ENCODE measurements at regions not wholly inside any gene's neighbourhood (a gene's known extent, or its start where the extent isn't known, plus 50 kb on each side); places are given as distances from the start of the nearest gene placed in this dataset.

- Histone ChIP-seq H2BK20ac (ENCODE audit: low read depth, low read length) (no peak overlapping the region), H3K9me3 (ENCODE audit: control insufficient read depth, insufficient read depth, low read length) (no peaks in the 10 kb centered on the region), H3K56ac (ENCODE audit: extremely low read depth, insufficient read depth, low read length) (no peak overlapping the region), H3K36me3 (ENCODE audit: control insufficient read depth, insufficient read depth, low read length) (no peaks in the 10 kb centered on the region), H3K9ac (ENCODE audit: low read depth, low read length) (no peak overlapping the region), H3K4me3 (ENCODE audit: insufficient read depth, low read depth, low read length) (no peak overlapping the region), H2AFZ (replicated peaks; ENCODE audit: low read length, poor library complexity) (no peak overlapping the region), H3K9me1 (ENCODE audit: insufficient read depth, low read length) (no peaks in the 10 kb centered on the region), H2BK5ac (ENCODE audit: low read depth, low read length, poor library complexity, severe bottlenecking) (no peak overlapping the region), H3K4me1 (ENCODE audit: control insufficient read depth, insufficient read depth, low read length) (no peaks in the 10 kb centered on the region), H4K8ac (ENCODE audit: low read depth in 2 of 2, low read length in 2 of 2) (no peak overlapping the region), H3K14ac (replicated peaks; ENCODE audit: low read depth, low read length) (no peak overlapping the region), H2AK9ac (replicated peaks; ENCODE audit: low read depth, low read length, poor library complexity) (no peak overlapping the region), H3K79me1 (ENCODE audit: low read depth in 1 of 2, low read length in 2 of 2) (no peaks in the 10 kb centered on the region), H4K20me1 (ENCODE audit: insufficient read depth, low read length) (no peaks in the 10 kb centered on the region), H3K4me2 (ENCODE audit: low read depth, low read length) (no peak overlapping the region), H3K23ac (ENCODE audit: low read depth, low read length) (no peak overlapping the region), H4K5ac (ENCODE audit: low read depth, low read length) (no peak overlapping the region), H4K91ac (ENCODE audit: insufficient read depth, low read depth, low read length) (no peak overlapping the region), H3K4ac (ENCODE audit: low read depth, low read length) (no peak overlapping the region), H2BK15ac (ENCODE audit: low read depth, low read length) (no peak overlapping the region), H2BK120ac (ENCODE audit: low read depth, low read length) (no peak overlapping the region), H3K27ac (ENCODE audit: insufficient read depth, low read length) (no peak overlapping the region), H3K27me3 (ENCODE audit: control insufficient read depth, insufficient read depth, low read length) (peaks cover 3% of the 10 kb centered on the region; the same call in 1 of the 2 replicates), H3K18ac (ENCODE audit: low read depth, low read length) (no peak overlapping the region), H2AK5ac (ENCODE audit: low read depth, low read length) (no peak overlapping the region)
- in situ Hi-C loops (cut with MboI; ENCODE audit: low sequenced_read_pairs): no loop called here
- DNase-seq (no peak), ATAC-seq (ENCODE audit: low read depth) (no peak)
- no TSS peak for BruUV-seq (replicated peaks)
- intact Hi-C loops (cut with micrococcal nuclease): no loop called here
- POLR2A ChIA-PET (ENCODE audit: unreplicated experiment): no interaction called here
- dilution Hi-C loops (cut with HindIII; ENCODE audit: low sequenced_read_pairs, unreplicated experiment): no loop called here
- CTCF ChIA-PET: no interaction called here
- no CpG with 5 or more reads among the region's 1 CpG for WGBS, 2 experiments (ENCODE audit: extremely low coverage in 2 of 2, insufficient read length in 1 of 2)
- TF ChIP-seq BHLHE40 (IDR thresholded peaks at IDR 0.05; ENCODE audit: low read depth, low read length) (no peak), CEBPB (IDR thresholded peaks at IDR 0.05; ENCODE audit: low read depth, low read length) (no peak), CHD1 (IDR thresholded peaks at IDR 0.05; ENCODE audit: low read depth, low read length) (no peak), NFE2L2 (IDR thresholded peaks at IDR 0.05; ENCODE audit: low read depth, low read length) (no peak), USF2 (IDR thresholded peaks at IDR 0.05; ENCODE audit: low read depth, low read length) (no peak), ELK1 (IDR thresholded peaks at IDR 0.05; ENCODE audit: borderline replicate concordance, low read depth, low read length) (no peak), MXI1 (IDR thresholded peaks at IDR 0.05; ENCODE audit: borderline replicate concordance, low read depth, low read length) (no peak), RFX5 (IDR thresholded peaks at IDR 0.05; ENCODE audit: low read depth, low read length) (no peak), CTCF (conservative IDR thresholded peaks at IDR 0.05; ENCODE audit: low read depth, low read length) (no peak), FOS (IDR thresholded peaks at IDR 0.05; ENCODE audit: low read depth, low read length) (no peak), MAZ (IDR thresholded peaks at IDR 0.05; ENCODE audit: borderline replicate concordance, low read depth, low read length) (no peak), POLR2A (IDR thresholded peaks at IDR 0.05; ENCODE audit: low read depth, low read length) (no peak), SMC3 (IDR thresholded peaks at IDR 0.05; ENCODE audit: low read depth, low read length) (no peak), MAFK (IDR thresholded peaks at IDR 0.05; ENCODE audit: low read depth, low read length) (no peak), RAD21 (IDR thresholded peaks at IDR 0.05; ENCODE audit: low read length) (no peak), RCOR1 (IDR thresholded peaks at IDR 0.05; ENCODE audit: insufficient replicate concordance, low read length) (no peak)
Measured at GRCh38 chr6:119738425-119738824, 388.9 kb upstream of the MAN1A1 start.

All from IMR-90 (cell line).